Hepatic stellate cell (primary cell): ENCODE measurements at regions not wholly inside any gene's neighbourhood (a gene's known extent, or its start where the extent isn't known, plus 50 kb on each side); places are given as distances from the start of the nearest gene placed in this dataset.
A peak's percentile ranks its signal among the peaks of the same experiment; 100 is the strongest.

Experiments used
- DNase-seq: peaks from one replicate; pipeline ENCODE4 v3.0.0; 2011; ENCODE audit warnings: low spot score

DNA sequence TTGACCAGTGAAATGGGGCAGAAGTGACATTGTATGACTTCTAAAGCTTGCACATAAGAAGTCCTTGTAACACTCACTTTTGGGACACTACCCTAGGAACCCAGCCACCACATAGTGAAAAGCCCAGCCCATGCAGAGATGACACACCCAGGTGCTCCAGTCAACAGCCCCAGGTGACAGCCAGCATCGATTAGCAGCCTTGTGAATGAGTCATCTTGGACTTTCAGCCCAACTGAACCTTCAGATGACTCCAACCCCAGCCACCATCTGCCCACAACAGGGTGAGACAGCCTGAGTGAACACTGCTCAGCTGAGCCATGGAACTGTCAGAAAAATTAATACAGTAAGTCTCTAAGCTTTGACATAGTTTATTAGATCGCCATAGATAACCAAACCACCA lies 458.6 kb downstream of the ZSWIM6 start:
- DNase-seq, result no peak

DNA sequence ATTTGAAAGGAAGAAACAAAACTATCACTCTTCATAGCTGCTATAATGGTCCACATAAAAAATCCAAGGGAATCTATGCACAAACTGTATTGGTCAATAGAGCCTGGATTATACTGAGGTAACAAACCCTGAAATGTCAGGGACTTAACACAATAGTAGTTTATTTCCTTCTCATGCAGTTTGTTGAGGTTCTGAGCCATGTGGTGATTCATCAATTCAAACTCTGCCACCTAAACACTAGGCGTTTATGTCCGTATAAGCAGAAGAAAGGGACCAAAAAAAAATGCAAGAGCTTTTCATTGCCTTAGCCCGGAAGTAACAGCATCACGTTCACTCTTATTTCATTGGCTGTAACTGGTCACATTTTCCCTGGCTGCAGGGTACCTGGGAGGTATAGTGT lies 464.7 kb downstream of the ZSWIM6 start:
- no peak for DNase-seq

DNA sequence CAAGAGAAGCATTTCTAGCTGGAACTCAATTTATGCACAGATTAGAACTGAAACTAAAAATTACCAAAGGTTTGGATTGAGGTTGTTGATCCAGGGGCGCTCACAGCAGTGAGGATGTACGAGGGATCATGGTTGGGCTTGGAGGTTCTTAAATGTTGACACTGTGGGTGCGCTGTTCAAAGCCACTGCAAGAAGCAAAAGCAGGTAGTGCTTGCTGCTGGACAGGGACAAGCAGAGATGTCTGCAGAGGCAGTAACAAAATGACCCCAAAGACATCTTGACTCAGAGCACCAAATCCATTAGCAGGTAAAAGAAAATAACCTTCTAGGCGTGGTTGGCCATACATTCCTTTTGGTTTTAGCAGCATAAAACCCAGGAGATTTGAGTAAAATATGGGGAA lies 468.4 kb downstream of the ZSWIM6 start:
- DNase-seq, result no peak

DNA sequence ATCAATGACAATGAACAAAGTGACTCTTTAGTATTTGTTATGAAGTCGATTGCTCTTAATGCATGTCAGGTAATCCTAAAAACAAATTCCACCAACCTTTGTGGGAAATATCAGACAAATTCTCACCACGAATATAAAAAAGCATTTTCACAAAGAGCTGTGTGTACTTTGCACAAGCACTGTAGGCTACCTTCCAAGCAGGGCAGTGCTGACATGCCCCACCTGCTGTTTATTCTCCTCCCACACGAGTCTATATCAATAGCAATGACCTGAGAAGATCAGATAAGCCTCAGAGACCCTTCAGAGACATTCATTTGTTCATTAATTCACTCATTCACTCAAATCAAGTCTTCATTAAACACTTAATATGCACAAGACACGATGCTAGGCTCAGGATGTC lies 469.1 kb downstream of the ZSWIM6 start:
- DNase-seq, result no peak

DNA sequence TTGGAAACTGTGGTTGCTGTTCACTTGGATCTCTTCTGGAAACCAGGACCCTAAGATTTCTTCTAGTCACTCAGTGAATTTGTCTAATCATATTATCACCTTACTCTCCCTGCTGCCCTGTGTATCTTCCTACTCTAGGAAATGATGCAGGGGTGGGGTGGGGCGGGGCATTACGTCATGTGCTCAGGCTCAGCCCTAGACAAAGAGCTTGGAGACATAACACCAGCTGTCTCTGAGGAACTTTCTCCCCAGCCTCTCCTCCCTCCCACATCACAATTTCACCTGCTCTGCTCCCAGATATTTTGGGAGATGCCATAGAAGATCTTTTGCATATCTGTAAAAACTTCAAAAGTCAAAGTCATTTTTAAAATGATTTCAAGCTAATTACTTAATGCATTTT lies 470.4 kb downstream of the ZSWIM6 start:
- no peak for DNase-seq

DNA sequence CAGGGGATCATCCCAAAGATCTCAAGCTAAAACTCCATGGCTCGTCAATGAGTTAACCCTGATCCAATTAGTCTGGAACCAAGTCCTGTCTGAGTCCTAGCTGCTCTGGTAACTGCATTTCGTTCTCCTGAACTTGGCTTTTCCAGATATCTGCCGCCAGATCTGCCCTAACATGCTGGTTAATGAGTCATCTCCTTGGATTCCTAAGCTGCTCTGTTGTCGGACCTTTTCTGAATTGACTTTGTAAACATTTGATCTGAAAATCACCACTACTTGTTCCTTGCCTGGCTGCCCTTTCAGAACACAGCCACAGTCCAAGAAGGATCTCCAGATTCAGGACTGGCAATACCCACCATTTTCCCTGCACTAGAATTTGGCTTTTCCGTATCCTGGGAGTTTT lies 473.0 kb downstream of the ZSWIM6 start:
- DNase-seq, result peak; percentile 12

DNA sequence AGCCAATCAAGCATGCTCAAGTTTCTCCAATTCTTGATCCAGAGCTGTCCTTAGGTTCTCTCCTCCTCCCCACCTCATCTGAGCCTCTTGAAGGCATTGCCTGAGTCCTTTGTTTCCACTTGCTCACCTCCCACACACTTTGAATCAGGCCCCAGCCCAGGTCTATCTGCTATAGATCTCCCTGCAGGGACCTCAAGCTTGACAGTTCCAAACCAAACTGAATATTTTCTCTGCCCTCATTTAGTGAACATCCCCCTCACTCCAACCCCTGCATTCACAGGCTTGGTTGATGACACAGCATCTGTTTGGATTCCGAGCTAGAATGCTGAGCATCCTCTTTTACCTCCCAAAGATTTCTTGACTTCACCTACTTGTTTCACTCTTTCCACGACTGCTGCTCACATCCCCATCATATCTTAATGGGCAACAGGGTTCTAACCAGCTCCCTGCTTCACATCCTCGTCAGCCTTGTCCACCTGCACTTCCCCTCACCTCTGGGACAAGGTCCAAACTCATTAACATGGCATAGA lies 474.5 kb downstream of the ZSWIM6 start:
- DNase-seq, result no peak

DNA sequence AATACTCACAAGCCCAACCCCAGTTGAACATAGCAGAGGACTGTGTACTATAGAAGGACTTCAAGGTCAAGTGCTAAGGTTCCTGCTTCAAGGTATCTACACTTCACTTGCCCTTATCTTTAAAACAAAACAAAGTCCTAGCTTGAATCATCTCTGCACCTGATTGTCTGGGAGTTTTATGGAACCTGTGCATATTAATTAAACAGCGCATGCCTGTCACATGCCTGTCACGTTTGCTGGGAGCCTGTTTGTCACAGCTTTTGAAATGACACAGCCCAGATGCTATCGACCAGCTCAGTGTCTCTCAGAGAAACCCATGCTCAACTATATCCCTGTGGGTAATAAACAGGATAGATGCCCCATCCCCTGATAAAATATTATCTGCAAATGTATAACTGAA lies 476.0 kb downstream of the ZSWIM6 start:
- DNase-seq, result no peak

DNA sequence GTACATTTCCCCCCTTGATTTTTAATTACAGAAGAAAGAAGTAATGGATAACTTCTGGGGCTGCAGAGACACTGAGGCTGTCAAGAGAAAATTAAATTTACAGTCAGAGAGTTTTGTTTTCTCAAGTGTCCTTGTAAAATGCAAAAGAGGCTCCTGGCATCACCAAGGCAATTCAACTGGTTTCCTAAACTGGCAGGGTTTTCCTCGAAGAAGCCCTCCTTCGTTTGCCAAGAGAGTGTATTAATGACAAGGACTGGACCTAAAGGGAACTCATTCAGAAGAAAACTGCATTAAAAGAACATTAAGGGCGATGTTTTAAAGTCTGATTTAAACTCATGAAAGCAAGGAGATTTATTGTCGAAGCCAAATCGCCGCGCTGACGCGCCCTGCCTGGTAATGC lies 476.9 kb downstream of the ZSWIM6 start:
- no peak for DNase-seq

DNA sequence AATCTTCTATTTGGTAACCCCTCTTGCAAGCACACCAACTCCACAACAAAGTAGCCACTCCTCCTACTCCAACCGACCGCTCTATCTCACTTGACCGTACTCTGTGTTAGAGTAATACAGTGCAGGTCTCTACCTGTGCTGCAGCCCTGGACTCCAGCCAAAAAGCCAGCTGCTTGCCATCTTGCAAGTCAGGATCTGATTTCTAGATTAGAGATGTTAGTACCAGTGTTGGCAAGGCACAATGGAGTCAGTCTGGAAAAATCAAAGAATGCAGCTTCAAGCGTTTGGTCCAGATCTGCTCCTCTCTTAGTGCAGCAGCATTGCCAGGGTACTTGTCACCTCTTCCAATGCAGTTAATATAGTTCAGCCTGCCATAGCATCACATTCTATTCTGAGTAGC lies 477.6 kb downstream of the ZSWIM6 start:
- no peak for DNase-seq

DNA sequence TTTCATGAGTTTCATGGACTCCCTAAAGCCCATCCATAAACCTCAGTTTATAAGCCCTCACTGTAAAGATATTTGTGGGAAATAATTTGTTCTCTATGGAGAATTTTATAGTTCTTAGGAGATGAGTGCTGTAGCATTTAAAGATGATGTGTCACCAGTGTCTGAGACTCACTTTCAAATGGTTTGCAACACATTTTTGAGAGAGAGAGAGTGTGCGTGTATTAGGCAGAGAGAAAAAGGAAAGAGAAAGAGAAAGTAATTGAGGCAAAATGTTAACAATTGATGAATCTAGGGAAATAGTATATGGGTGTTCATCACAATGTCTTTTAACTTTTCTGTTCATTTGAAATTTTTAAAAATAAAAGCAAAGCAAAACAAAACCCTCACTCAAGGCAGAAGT lies 479.0 kb downstream of the ZSWIM6 start:
- DNase-seq, result no peak

DNA sequence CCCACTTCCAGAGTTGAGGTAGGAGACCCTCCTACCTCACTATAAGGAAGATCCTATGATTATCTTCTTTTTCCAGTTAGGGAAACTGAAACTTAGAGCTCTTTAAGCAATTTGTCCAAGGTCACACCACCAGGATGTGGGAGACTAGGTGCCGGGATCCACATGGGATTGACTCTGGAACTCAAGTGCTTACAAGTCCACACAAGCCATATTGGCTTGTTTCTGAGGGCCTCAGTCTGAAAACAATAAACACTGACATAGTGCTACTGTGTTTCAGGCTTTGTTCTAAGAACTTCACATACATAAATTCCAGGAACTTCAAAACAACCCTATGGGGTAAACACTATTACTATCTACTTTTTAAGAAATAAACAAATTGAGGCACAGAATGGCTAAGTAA lies 481.3 kb downstream of the ZSWIM6 start:
- no peak for DNase-seq

DNA sequence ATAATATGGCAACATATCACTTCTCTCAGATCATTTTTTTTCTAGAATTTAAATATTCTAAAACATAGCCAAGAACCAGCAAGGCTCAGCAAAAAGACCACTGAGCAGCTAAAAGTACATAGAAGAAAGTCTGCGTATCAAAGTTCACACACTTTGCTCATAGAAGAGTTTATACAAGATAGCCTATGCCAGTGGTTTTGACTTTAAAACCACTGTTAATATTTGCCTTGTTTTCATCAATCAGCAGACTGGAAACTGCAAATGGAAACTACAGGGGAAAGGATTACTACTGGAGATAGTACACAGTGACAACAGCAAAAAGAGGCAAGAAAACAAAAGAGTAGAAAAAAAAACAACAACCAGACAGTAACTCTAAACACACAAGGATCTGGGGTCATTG lies 483.3 kb downstream of the ZSWIM6 start:
- DNase-seq, result no peak

DNA sequence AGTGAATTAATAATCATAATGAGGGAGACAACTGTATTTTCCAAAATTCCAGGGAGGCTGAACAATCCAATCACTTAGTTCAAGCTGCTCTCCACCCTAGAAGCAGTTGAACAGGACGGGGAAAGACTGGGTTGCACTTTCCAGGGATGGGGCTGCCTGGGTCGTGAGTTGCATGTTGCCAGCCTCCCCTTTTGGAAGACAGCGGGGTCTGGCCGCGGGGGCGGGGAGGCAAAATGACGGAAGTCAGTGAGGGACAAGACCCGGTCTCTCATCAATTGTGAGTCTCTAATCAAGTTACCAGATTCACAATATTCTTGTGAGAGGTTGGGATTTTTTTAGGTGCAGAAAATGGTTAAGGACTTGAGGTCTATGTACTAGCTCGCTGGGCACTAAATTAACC lies 484.1 kb downstream of the ZSWIM6 start:
- DNase-seq, result no peak

DNA sequence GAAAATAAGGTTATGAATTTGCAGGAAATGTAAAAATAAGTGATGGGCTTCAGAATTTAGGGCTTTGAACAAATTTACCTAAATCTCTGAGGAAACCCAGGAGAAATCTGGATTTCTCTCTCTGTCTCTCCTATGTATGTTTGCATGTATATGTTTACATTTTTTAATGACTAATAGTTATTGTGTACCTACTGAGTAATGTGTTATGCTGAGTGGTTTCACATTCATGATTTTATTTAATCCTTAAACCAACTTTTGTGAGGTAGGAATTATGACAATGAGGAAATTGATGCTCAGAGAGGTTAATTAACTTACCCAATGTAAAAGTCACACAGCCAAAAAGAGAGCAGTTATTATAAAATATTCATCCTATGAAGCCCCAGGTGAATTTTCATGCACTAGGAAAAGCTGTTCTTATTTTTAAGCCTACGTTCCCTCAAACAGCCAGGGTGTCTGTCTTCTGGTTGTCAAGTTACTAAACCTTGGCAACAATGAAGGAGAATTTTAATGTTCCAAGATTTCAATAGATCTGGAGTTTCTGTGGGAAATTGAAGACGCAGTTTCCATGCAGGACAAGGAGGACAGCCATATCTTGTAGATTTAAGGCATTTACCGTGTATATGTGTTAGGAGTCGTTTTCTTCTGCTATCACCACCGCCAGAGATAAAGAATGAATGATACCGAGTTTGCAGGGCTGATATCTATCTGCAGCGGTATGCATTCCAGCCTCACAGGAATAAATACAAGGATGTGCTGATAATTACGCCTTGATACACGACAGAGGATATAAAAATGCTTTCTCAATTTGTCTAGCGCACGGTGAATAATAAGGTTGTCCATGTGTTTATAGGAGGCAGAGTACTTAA lies 484.8 kb downstream of the ZSWIM6 start:
- DNase-seq, result no peak

DNA sequence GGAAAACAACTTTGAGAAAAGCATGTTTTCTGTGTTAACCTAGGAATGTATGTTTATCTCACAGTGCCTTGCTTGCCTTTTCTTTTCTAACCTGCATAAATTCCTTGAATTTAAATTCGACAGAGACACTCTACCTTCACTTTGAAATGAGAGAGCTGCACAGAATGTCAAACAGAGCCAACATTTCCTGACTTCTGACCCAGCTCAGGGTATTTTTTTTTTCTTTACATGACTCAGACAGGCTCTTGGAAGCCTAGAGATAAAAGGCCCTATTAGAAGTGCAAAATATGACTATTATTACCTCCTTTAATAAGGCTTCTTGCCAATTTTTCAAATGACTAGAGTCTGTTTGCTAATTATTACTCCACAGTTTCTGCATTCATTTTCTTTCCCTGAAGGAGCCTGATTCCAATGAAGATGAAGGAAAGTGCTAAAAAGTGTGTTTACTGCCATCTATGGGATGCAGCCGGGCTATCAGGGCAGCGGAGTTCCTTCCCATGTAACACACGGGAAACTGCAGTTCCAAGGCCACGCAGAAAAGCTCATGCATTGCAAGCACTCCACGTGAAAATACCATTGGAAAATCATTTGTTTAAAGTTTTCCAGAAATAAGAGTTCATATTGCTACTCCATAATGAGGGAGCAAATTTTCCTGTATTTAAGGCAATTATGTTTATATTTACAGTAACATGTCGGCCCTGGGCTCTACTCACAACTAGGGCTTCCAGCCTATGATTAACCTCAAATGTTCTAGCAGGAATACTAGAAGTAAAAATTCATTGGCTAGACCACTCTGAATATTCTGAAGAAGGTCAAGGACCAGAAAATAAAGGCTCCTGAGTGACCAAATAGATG lies 485.6 kb downstream of the ZSWIM6 start:
- peak; percentile 8 for DNase-seq

DNA sequence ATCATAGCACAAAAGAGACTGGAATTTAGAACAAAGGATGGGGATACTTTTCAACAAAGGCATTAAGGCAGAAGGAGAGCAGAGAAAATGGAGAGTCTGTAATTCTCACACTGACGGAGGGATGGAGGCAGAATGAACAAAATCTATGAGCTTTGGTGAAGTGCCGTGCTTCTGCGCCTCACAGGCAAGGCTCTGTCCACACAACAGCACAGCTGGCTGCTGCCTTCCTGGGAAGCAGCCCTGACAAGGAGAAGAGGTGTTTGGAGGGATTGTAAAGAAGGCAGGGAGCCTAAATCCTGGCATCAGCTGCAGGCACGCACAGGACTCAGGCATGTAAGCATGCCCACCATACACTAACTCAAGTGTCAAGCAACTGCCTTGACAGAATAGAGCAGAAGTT lies 485.2 kb upstream of the KIF2A start:
- no peak for DNase-seq

DNA sequence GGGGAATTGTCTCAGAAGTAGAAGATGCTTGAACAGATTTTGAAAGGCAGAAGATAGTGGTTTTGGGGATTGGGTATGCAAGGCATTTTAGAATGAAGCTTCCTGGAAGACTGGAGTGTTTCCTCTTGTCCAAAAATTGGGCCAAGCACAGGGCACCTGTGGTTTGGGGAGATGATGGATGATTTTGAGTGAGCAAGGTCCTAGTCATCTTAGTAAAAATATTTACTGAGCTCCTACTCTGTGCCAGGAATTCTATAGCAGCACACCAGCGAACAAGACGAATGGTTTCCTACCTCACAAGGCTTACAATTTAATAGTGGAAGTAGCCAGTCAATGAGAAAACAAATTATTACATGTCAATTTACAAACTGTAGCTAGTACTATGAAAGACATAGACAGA lies 484.4 kb upstream of the KIF2A start:
- no peak for DNase-seq

DNA sequence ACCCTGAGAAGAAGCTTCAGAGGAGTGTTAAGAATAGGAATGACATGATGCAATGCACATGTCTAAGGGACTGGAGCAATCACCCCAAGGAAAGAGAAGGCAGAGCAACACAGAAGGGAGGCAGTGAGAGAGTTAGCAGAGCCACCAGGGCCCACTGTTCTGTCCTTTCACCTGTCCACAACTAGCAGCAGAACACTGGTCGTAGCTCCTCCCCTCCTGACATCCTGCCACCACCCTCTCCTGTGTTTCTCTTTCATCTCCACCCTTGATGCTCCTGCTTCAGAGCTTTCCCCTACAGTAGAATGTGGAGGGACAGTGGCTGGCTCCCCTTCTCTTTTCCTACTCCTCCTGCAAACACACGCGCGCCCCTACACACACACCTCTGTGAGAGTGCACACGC lies 483.4 kb upstream of the KIF2A start:
- DNase-seq, result no peak

DNA sequence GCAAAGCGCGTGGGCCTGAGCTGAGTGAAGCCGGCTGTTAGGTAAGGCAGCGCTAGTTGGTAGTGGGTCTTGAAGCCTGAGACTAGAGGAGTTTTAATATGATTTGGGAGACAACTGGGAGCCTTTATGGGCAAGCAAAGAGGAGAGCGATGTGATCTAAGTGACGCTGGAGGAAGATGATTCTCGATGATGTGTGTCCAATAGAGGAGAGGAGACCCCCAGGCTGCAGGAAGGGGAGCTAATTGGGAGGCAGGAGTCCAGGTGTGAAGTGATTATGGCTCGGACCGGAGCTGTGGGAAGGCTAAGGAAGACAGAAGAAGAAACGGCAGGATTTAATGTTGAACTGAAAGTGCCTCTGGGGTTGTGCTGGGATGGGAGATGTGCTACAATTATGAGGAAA lies 482.9 kb upstream of the KIF2A start:
- no peak for DNase-seq

DNA sequence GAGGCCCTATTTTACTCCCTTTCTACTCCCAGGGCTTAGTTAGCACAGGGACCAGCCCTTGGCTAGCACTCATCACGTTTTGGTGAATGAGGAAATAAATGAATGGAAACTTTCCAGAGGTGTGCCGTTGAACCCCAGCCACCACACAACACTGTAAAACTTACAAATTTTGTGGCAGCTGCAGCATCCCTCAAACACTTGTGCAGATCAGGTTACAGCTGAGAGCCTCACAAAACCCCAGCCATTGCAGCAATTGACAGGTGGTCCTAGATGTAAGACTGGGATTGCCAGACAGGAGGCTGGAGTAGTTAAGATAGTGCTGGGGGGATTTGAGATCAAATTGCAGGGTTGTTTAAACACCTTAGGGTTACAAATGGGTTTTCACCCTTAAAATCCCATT lies 482.2 kb upstream of the KIF2A start:
- DNase-seq, result no peak

DNA sequence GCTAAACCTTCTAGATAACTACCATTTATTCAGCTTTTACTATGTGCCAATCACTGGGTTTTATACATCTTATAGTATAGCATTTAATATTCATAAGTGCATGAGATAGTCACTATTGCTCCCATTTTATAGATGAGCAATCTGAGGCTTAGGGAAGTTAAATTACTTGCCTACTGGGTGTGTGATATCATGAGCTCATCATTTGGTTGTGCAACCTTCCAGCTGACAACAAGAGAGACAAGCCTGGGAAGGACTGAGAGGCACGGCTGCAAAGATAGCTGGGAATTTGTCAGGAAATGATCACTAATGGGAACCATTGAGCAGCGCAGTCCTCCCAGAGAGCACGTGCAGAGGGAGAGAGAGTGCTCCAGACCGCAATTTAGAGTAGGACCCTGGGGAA lies 481.6 kb upstream of the KIF2A start:
- DNase-seq, result no peak

DNA sequence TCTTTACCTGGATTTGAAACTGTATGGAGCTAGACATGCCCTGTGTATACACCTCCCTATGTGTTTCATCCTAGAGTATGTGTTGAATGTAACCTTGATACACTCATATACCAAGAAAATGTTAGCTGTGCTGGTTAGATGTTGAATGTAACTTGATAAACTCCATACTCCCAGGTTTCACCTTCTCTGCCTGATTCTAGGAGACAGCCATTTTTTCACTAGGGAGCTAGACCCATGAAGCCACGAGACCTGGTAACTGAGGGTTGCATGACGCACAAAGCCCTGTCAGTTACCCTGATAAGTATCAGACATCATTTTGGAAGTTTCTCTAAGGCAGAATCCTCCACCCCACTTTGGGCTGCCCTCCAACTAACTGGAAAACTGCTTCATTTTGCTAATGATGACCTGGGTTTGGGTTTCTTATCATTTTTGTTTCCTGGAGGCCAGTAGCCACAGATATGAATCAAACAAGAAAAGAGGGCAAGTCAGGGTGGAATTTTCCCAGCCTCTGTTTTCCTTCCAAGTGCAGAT lies 478.5 kb upstream of the KIF2A start:
- no peak for DNase-seq
